ENCODE measurements at regions not wholly inside any gene's neighbourhood (a gene's known extent, or its start where the extent isn't known, plus 50 kb on each side); places are given as distances from the start of the nearest gene placed in this dataset.
"Not testable (repeated sequence)": the region's sequence is repeated elsewhere in the genome, so short reads cannot be mapped to it uniquely, and the experiment has no call there.

DNA sequence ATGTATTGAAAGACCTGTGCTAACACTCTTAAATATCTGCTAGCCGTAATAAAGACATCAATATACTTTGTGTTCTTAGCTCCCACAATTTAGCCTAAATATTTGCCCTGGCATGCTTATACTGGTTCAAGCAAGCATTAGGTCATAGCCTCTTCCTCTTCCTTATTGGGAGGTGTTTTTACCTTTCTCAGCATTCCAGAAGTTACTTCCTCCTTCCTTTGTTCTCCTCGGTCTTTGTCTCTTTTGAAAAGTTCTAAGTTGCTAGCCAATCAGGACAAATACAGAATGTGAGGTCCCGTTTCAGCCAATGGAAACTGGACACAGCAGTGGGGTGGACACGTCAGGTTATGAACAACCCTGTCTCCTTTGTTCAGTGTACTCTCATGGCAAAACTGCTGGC lies 2543.6 kb downstream of the PCDH9 start:
- intact Hi-C loops (cut with micrococcal nuclease); H3K14ac ChIP-seq (replicated peaks; ENCODE audit: low read depth, low read length); H3K9me1 ChIP-seq (ENCODE audit: insufficient read depth, low read length); H2AFZ ChIP-seq (replicated peaks; ENCODE audit: low read length, poor library complexity); H4K20me1 ChIP-seq (ENCODE audit: insufficient read depth, low read length); H2BK5ac ChIP-seq (ENCODE audit: low read depth, low read length, poor library complexity, severe bottlenecking); BruUV-seq (replicated peaks); H3K4me2 ChIP-seq (ENCODE audit: low read depth, low read length); H2AK9ac ChIP-seq (replicated peaks; ENCODE audit: low read depth, low read length, poor library complexity); H3K18ac ChIP-seq (ENCODE audit: low read depth, low read length); H2BK20ac ChIP-seq (ENCODE audit: low read depth, low read length); H4K8ac ChIP-seq (ENCODE audit: low read depth in 2 of 2, low read length in 2 of 2); H4K91ac ChIP-seq (ENCODE audit: insufficient read depth, low read depth, low read length); H3K4ac ChIP-seq (ENCODE audit: low read depth, low read length); H3K9ac ChIP-seq (ENCODE audit: low read depth, low read length); H3K56ac ChIP-seq (ENCODE audit: extremely low read depth, insufficient read depth, low read length); H3K36me3 ChIP-seq (ENCODE audit: control insufficient read depth, insufficient read depth, low read length); H3K23ac ChIP-seq (ENCODE audit: low read depth, low read length); H3K4me3 ChIP-seq (ENCODE audit: insufficient read depth, low read depth, low read length); dilution Hi-C loops (cut with HindIII; ENCODE audit: low sequenced_read_pairs, unreplicated experiment); CTCF ChIA-PET; H2BK15ac ChIP-seq (ENCODE audit: low read depth, low read length); ATAC-seq (ENCODE audit: low read depth); H2AK5ac ChIP-seq (ENCODE audit: low read depth, low read length); H3K4me1 ChIP-seq (ENCODE audit: control insufficient read depth, insufficient read depth, low read length); H4K5ac ChIP-seq (ENCODE audit: low read depth, low read length); H2BK120ac ChIP-seq (ENCODE audit: low read depth, low read length); H3K79me1 ChIP-seq (ENCODE audit: low read depth in 1 of 2, low read length in 2 of 2); in situ Hi-C loops (cut with MboI; ENCODE audit: low sequenced_read_pairs); POLR2A ChIA-PET (ENCODE audit: unreplicated experiment); H3K27me3 ChIP-seq (ENCODE audit: control insufficient read depth, insufficient read depth, low read length); DNase-seq; H3K9me3 ChIP-seq (ENCODE audit: control insufficient read depth, insufficient read depth, low read length); H3K27ac ChIP-seq (ENCODE audit: insufficient read depth, low read length): not testable (repeated sequence)
- 100% methylated on average over 2 of the region's 4 CpGs; no CpG with 5 or more reads in 1 of the 2 experiments for WGBS, 2 experiments (ENCODE audit: extremely low coverage in 2 of 2, insufficient read length in 1 of 2)
